ENCODE measurements at regions not wholly inside any gene's neighbourhood (a gene's known extent, or its start where the extent isn't known, plus 50 kb on each side); places are given as distances from the start of the nearest gene placed in this dataset.

GRCh38 chr14:34208532-34208931, 253.5 kb downstream of the SPTSSA start:
- no peak for TF ChIP-seq EZH2 (IDR thresholded peaks at IDR 0.05; ENCODE audit: low read length, missing control alignments)
- no peak for TF ChIP-seq CTCF (conservative IDR thresholded peaks at IDR 0.05 in 1 of 2, IDR thresholded peaks at IDR 0.05 in 1 of 2; ENCODE audit: low read depth in 1 of 2, low read length in 2 of 2)
- Histone ChIP-seq H3K4me3 (replicated peaks in 1 of 4; ENCODE audit: control extremely low read depth in 1 of 4, insufficient read depth in 1 of 4, low read depth in 3 of 4, low read length in 4 of 4) (no peak overlapping the region), H3K27ac (ENCODE audit: insufficient read depth, low read length) (no peak overlapping the region), H3K27me3 (ENCODE audit: control insufficient read depth, insufficient read depth, low read length) (no peaks in the 10 kb centered on the region), H4K20me1 (ENCODE audit: control insufficient read depth, extremely low read depth, insufficient read depth, low read length) (no peaks in the 10 kb centered on the region), H3K9ac (ENCODE audit: insufficient read depth, low read length) (no peak overlapping the region), H3K36me3 (ENCODE audit: control insufficient read depth, insufficient read depth, low read length) (no peaks in the 10 kb centered on the region), H3K4me2 (ENCODE audit: extremely low read depth, insufficient read depth, low read length) (no peak overlapping the region), H3K9me3 (ENCODE audit: control insufficient read depth, insufficient read depth, low read depth, low read length) (no peaks in the 10 kb centered on the region), H3K79me2 (ENCODE audit: control insufficient read depth, insufficient read depth, low read length) (no peaks in the 10 kb centered on the region), H3K4me1 (ENCODE audit: control insufficient read depth, extremely low read depth, insufficient read depth, low read length) (no peaks in the 10 kb centered on the region), H2AFZ (ENCODE audit: low read length) (no peak overlapping the region)
- no peak for DNase-seq (ENCODE audit: low read depth in 2 of 2)

DNA sequence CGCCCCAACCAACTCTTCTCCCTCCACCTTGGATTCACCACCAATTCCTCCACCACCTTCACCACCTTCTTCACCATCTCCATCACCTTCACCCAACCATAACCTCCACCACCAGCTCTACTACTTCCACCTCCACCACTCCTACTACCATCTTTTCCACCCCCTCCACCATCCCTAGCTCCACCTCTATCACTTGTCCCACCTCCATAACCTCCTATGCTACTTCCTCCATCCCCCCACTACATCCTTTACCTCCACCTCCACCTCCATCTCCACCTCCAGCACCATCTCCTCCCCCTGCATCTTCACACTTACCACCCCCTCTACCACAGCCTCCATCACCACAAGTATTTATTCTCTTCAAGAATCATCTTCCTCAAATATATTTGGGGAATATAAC, 254.9 kb upstream of the EGLN3 start:
- no peak overlapping the region for H3K9ac ChIP-seq (ENCODE audit: insufficient read depth, low read length)
- H3K79me2 ChIP-seq (ENCODE audit: control insufficient read depth, insufficient read depth, low read length), result no peaks in the 10 kb centered on the region
- no peaks in the 10 kb centered on the region for H4K20me1 ChIP-seq (ENCODE audit: control insufficient read depth, extremely low read depth, insufficient read depth, low read length)
- DNase-seq (ENCODE audit: low read depth in 2 of 2), result no peak
- H3K4me3 ChIP-seq (replicated peaks in 1 of 4; ENCODE audit: control extremely low read depth in 1 of 4, insufficient read depth in 1 of 4, low read depth in 3 of 4, low read length in 4 of 4), result no peak overlapping the region
- H2AFZ ChIP-seq (ENCODE audit: low read length), result no peak overlapping the region
- H3K27me3 ChIP-seq (ENCODE audit: control insufficient read depth, insufficient read depth, low read length), result no peaks in the 10 kb centered on the region
- H3K36me3 ChIP-seq (ENCODE audit: control insufficient read depth, insufficient read depth, low read length), result no peaks in the 10 kb centered on the region
- H3K4me1 ChIP-seq (ENCODE audit: control insufficient read depth, extremely low read depth, insufficient read depth, low read length), result no peaks in the 10 kb centered on the region
- H3K9me3 ChIP-seq (ENCODE audit: control insufficient read depth, insufficient read depth, low read depth, low read length), result no peaks in the 10 kb centered on the region
- H3K27ac ChIP-seq (ENCODE audit: insufficient read depth, low read length), result no peak overlapping the region
- no peak overlapping the region for H3K4me2 ChIP-seq (ENCODE audit: extremely low read depth, insufficient read depth, low read length)
- TF ChIP-seq CTCF (conservative IDR thresholded peaks at IDR 0.05 in 1 of 2, IDR thresholded peaks at IDR 0.05 in 1 of 2; ENCODE audit: low read depth in 1 of 2, low read length in 2 of 2), result no peak
- TF ChIP-seq EZH2 (IDR thresholded peaks at IDR 0.05; ENCODE audit: low read length, missing control alignments), result no peak

DNA sequence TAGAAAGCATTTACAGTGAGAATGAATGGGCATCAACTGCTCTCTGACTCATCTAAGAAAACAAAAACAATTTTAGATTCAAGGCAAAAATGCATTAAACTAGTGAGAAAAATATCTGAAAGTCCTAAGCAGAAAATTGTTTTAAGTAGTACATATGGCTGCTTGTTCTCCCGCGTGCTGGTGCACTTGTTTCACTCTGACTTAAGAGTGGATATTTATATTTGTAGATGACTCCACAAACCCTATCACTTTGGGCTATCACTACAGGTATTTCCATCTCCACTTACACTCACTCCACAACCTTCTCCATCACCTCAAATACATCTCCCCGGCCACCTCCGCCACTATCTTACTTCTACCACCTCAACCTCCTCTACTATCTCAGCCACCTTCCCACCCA, 253.9 kb upstream of the EGLN3 start:
- Histone ChIP-seq H3K9me3 (ENCODE audit: control insufficient read depth, insufficient read depth, low read depth, low read length) (no peaks in the 10 kb centered on the region), H3K27ac (ENCODE audit: insufficient read depth, low read length) (no peak overlapping the region), H3K4me1 (ENCODE audit: control insufficient read depth, extremely low read depth, insufficient read depth, low read length) (no peaks in the 10 kb centered on the region), H3K9ac (ENCODE audit: insufficient read depth, low read length) (no peak overlapping the region), H3K36me3 (ENCODE audit: control insufficient read depth, insufficient read depth, low read length) (no peaks in the 10 kb centered on the region), H3K4me3 (replicated peaks in 1 of 4; ENCODE audit: control extremely low read depth in 1 of 4, insufficient read depth in 1 of 4, low read depth in 3 of 4, low read length in 4 of 4) (no peak overlapping the region), H2AFZ (ENCODE audit: low read length) (no peak overlapping the region), H3K27me3 (ENCODE audit: control insufficient read depth, insufficient read depth, low read length) (no peaks in the 10 kb centered on the region), H3K4me2 (ENCODE audit: extremely low read depth, insufficient read depth, low read length) (no peak overlapping the region), H4K20me1 (ENCODE audit: control insufficient read depth, extremely low read depth, insufficient read depth, low read length) (no peaks in the 10 kb centered on the region), H3K79me2 (ENCODE audit: control insufficient read depth, insufficient read depth, low read length) (no peaks in the 10 kb centered on the region)
- TF ChIP-seq CTCF (conservative IDR thresholded peaks at IDR 0.05 in 1 of 2, IDR thresholded peaks at IDR 0.05 in 1 of 2; ENCODE audit: low read depth in 1 of 2, low read length in 2 of 2) (no peak), EZH2 (IDR thresholded peaks at IDR 0.05; ENCODE audit: low read length, missing control alignments) (no peak)
- peak in 1 of 2 donors; percentile 7 for DNase-seq (ENCODE audit: low read depth in 2 of 2)
